Eye (tissue), 1 donor: ENCODE measurements at regions not wholly inside any gene's neighbourhood (a gene's known extent, or its start where the extent isn't known, plus 50 kb on each side); places are given as distances from the start of the nearest gene placed in this dataset.
A peak's percentile ranks its signal among the peaks of the same experiment; 100 is the strongest.
"Not testable (repeated sequence)": the region's sequence is repeated elsewhere in the genome, so short reads cannot be mapped to it uniquely, and the experiment has no call there.

Source experiments
- DNase-seq: peaks from one replicate; pipeline ENCODE4 v3.0.0-alpha.2; 2015

DNA sequence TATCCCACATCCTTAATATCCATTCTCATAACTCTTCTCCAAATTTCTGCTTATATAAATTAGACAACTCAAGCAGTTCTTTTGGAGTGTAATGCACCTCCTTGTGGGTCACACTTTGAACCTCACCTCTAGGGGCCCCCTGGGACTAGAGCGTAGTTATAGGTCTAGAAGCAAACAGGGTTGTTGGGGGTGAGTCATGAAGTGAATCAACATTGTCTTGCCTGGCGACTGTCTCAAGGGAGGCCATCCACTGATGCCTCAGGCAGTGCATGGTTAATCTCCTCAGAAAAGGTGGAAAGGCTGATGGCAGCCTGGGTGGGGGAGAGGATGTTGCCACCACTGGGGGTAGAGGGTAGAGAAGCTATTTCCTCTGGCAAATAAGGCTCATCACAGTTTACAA is 129.1 kb downstream of the TNFRSF21 start:
- no peak for DNase-seq

DNA sequence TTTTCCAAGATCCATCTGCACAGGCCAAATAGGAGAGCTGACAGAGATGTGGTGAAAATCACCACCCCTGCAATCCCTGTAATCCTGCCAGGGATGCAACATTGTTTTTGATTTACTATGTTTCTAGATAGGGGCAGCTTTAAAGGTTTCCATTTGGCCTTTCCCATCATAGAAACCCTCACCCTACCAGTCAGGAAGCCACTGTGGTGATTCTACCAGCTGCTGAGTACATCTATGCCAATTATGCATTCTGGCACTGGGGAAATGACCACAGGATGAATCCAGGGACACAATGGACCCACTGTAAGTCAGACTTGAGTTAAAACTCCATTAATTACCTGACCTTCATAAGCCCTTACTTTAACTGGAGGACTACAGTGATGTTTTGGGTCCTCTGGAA is 130.4 kb downstream of the TNFRSF21 start:
- no peak for DNase-seq

DNA sequence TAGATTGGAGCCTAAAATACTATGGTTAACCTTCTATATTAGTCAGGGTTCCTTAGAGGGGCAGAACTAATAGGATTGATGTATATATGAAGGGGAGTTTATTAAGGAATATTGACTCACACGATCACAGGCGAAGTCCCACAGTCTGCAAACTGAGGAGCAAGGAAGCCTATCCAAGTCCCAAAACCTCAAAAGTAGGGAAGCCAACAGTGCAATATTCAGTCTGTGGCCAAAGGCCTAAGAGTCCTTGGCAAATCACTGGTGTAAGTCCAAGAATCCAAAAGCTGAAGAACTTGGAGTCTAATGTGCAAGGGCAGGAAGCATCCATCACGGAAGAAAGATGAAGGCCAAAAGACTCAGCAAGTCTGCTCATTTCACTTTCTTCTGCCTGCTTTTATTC is 133.5 kb upstream of the ADGRF1 start:
- DNase-seq, result no peak

DNA sequence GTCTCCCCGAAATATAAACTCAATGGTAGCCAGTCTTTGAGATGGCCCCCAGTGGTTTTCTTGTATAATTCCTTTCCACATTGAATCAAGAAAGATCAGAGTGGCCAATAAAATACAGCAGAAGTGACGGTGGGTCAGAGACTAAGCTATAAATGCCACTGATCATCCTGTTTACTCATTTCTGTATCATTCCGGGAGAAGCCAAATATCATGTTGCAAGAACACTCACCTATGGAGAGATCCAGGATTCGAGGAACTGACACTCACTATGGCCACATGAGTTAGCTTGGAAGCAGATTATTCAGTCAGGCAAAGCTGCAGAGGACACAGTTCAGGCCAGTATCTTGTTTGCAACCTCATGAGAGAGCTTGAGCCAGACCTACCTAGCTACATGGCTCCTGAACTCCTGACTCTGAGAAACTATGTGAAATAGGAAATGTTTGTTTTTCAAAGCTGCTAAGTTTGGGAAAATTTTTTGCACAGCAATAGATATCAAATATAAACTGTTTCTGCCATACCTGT is 132.4 kb upstream of the ADGRF1 start:
- no peak for DNase-seq

GRCh38 chr6:47174063-47174462 is 131.9 kb upstream of the ADGRF1 start:
- not testable (repeated sequence) for DNase-seq

- not testable (repeated sequence) for DNase-seq
These were observed 131.0 kb upstream of the ADGRF1 start for GRCh38 chr6:47173145-47173544.

DNA sequence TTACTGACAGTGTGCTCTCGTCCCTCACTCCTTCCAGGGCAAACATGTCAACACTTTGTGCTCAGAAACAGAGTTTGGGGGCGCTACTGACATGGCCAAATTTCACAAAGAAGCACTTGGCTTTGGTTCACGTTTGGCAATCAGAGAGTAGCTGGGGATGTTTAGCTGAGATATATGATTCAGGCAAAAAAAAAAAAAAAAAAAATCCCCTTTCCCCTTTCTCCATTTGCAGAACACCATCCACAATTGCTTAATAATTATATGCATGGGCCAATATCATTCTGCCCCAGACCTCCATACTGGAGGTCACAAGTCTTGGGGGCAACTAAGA is 128.4 kb upstream of the ADGRF1 start:
- DNase-seq, result no peak

- no peak for DNase-seq
These were observed 127.9 kb upstream of the ADGRF1 start for GRCh38 chr6:47169785-47170616.

DNA sequence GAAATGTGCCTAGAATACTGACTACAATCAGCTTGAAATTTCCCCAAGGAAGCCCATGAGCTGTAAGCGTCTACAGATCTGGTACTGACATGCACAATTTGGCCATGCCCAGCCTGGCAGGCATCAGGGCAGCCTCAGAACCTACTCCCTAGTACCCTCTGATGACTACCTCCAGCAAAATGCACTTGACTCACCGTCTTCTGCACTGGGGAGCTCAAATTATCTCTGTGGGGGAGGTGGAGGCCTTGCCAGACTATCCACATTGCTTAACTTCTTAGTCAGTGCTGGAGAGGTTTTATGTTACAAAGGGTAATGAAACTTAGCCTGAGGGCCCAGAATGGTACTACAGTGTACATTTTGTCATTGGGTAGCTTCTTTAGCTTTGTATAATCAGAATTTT is 126.0 kb upstream of the ADGRF1 start:
- no peak for DNase-seq

GRCh38 chr6:47165918-47166317 is 123.8 kb upstream of the ADGRF1 start:
- DNase-seq, result no peak

- no peak for DNase-seq
These were observed 122.7 kb upstream of the ADGRF1 start for GRCh38 chr6:47164877-47165276.

- DNase-seq, result no peak
These were observed 121.4 kb upstream of the ADGRF1 start for GRCh38 chr6:47163536-47163935.

GRCh38 chr6:47162793-47163192 is 120.7 kb upstream of the ADGRF1 start:
- no peak for DNase-seq

DNA sequence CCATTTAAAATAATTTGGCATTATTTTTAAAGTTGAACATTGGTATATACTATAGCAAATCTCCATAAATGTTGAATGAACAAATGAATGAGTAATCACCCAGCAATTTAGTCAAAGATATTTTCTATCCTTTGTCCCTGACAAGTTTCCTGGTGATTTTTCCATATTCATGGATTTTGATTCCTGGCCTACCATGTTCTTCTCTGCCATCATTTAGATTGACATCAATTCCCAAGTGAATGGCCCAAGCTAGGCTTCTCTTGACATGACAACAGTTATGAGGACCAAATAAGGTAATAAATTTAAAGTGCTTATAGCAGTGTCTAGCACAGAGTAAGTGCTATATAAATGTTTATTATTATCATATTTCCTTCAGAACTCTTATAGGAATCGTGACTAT is 120.1 kb upstream of the ADGRF1 start:
- DNase-seq, result no peak

DNA sequence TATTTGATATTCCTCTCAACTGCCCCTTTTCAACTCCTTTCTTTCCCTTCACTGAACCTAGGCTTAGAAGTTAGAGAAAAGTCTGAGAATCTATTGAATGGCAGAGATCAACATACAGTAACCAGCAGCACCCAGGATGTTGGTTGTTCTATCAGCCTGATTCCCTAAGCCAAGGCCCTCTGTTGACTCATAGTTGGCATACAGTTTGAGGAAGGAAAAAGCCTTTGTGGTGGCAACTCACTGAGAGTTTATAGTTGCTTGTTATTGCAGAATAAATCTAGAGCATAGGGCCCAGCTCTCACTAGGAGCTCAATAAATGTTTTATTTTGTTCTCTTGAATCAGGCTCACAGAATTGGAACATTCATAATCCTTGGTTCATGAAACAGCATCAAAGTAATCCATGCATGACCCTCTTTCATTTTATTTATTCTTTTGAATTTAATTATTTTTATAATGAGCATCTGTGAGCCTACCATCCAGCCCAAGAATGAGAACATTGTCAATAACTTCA is 119.1 kb upstream of the ADGRF1 start:
- DNase-seq, result no peak

- no peak for DNase-seq
These were observed 118.6 kb upstream of the ADGRF1 start for GRCh38 chr6:47160702-47161101.

DNA sequence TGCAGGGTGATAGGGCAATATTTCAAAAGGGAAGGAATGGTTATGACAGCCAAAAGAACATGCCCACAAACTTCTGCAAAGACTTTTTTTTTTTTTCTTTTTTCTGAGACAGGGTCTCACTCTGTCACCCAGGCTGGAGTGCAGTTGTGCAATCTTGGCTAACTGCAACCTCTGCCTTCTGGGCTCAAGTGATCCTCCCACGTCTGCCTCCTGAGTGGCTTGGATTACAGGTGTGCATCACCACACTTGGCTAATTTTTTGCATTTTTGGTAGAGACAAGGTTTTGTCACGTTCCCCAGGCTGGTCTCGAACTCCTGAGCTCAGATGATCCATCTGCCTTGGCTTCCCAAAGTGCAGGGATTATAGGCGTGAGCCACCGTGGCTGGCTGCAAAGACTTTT is 117.6 kb upstream of the ADGRF1 start:
- DNase-seq, result no peak

GRCh38 chr6:47157653-47158219 is 115.6 kb upstream of the ADGRF1 start:
- no peak for DNase-seq

- DNase-seq, result peak; percentile 25
These were observed 114.9 kb upstream of the ADGRF1 start for GRCh38 chr6:47157063-47157462.

- DNase-seq, result no peak
These were observed 114.1 kb upstream of the ADGRF1 start for GRCh38 chr6:47156196-47156595.

DNA sequence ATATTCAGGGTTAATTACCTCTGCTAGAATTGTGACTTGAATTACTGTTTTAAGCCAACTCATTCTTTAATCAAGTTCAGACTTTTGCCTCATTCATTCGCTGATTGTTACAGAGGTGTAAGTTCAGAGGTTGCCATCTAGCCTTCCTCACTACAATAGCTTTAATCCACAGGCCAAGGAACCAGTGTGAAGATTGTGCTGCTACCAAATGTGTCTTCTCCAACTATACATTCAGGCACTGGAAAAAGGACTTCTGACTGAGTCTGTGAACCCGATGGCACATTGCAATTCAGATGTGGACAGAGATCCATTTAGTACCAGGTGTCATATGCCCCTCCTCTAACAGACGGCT is 111.2 kb upstream of the ADGRF1 start:
- DNase-seq, result no peak

DNA sequence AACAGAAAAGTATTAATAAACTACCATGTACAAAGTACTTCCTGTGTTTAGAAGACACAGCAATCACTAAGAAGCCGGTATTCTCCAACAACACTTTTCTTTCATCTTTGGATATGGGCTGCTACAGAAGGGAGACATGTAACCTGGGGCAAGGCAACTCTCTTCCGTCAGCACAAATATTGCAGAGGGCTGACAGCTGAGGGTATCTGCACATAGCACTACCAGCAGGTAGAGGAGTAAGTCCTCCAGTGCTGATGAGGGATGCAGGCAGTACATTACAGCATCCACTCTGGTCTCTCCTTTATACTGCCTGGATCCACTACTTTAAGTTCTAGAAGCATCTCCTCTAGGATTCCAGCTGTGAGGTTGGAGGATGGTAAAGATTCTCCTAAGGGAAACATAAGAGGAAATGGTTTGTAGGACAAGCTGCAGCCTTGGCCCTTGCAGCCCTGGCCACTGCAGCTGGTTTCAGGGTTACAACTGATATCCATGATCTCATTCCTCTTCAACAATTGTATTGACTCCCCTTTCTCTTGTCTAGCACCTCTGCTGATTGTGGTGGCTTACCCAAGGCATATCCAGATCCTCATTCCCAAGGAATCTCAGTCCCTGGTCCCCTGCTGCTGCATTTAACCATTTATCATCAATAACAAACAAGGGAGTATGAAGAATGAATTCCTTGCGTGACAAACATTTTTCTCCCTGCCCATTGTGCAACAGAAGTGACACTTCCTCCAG is 110.7 kb upstream of the ADGRF1 start:
- DNase-seq, result no peak

GRCh38 chr6:47151232-47151898 is 109.2 kb upstream of the ADGRF1 start:
- no peak for DNase-seq
